Posterior cingulate gyrus (tissue), 11 donors: ENCODE measurements at regions not wholly inside any gene's neighbourhood (a gene's known extent, or its start where the extent isn't known, plus 50 kb on each side); places are given as distances from the start of the nearest gene placed in this dataset.

Experiments
- DNase-seq, 10 donors: peaks; one replicate each; pipeline versions ENCODE4 v3.0.0 to v3.0.0-alpha.2; 2020 to 2021; ENCODE audit warnings: mixed read lengths in 3 of 10
- intact Hi-C: fragments of 100-400 bp; cut with DNase I; formaldehyde crosslinking; loops from one replicate; pipeline ENCODE4 v1.15.1; 2023

GRCh38 chr12:107533218-107533617 is 152.4 kb upstream of the PWP1 start:
- intact Hi-C loops, result no loop called here
- no peak for DNase-seq

- DNase-seq, result no peak
- intact Hi-C loops, result no loop called here
These were observed 149.0 kb upstream of the PWP1 start for GRCh38 chr12:107536613-107537012.

- intact Hi-C loops, result no loop called here
- DNase-seq, result no peak
These were observed 148.0 kb upstream of the PWP1 start for GRCh38 chr12:107537464-107538119.

GRCh38 chr12:107539196-107539939 is 146.2 kb upstream of the PWP1 start:
- intact Hi-C loops, result no loop called here
- no peak for DNase-seq

GRCh38 chr12:107541001-107541705 is 144.4 kb upstream of the PWP1 start:
- intact Hi-C loops, result no loop called here
- DNase-seq, result no peak

- no peak for DNase-seq
- intact Hi-C loops, result no loop called here
These were observed 142.2 kb upstream of the PWP1 start for GRCh38 chr12:107543416-107543815.

GRCh38 chr12:107543841-107544240 is 141.8 kb upstream of the PWP1 start:
- intact Hi-C loops, result no loop called here
- no peak for DNase-seq

- DNase-seq, result no peak
- intact Hi-C loops, result no loop called here
These were observed 140.7 kb upstream of the PWP1 start for GRCh38 chr12:107544937-107545336.

GRCh38 chr12:107545737-107546353 is 139.8 kb upstream of the PWP1 start:
- intact Hi-C loops, result no loop called here
- no peak for DNase-seq

- no peak for DNase-seq
- intact Hi-C loops, result no loop called here
These were observed 138.2 kb upstream of the PWP1 start for GRCh38 chr12:107547389-107547788.

- DNase-seq, result no peak
- intact Hi-C loops, result no loop called here
These were observed 135.7 kb upstream of the PWP1 start for GRCh38 chr12:107549651-107550480.

- DNase-seq, result no peak
- intact Hi-C loops, result no loop called here
These were observed 134.2 kb upstream of the PWP1 start for GRCh38 chr12:107551434-107551833.

- no peak for DNase-seq
- intact Hi-C loops, result no loop called here
These were observed 133.3 kb upstream of the PWP1 start for GRCh38 chr12:107552263-107552662.

- intact Hi-C loops, result no loop called here
- no peak for DNase-seq
These were observed 132.3 kb upstream of the PWP1 start for GRCh38 chr12:107553211-107553765.

- DNase-seq, result no peak
- intact Hi-C loops, result no loop called here
These were observed 130.7 kb upstream of the PWP1 start for GRCh38 chr12:107554941-107555340.

- no peak for DNase-seq
- intact Hi-C loops, result no loop called here
These were observed 128.6 kb upstream of the PWP1 start for GRCh38 chr12:107557026-107557425.

- DNase-seq, result no peak
- intact Hi-C loops, result no loop called here
These were observed 128.0 kb upstream of the PWP1 start for GRCh38 chr12:107557589-107558100.

GRCh38 chr12:107558141-107558815 is 127.3 kb upstream of the PWP1 start:
- intact Hi-C loops, result no loop called here
- DNase-seq, result no peak

GRCh38 chr12:107558816-107559382 is 126.7 kb upstream of the PWP1 start:
- intact Hi-C loops, result no loop called here
- DNase-seq, result no peak
